Dendritic cell treated with granulocyte-macrophage colony-stimulating factor and Interleukin-4, amounts not matched to agents 40 ng/mL and 50 ng/mL, for 4 days (primary cell): ENCODE measurements at regions not wholly inside any gene's neighbourhood (a gene's known extent, or its start where the extent isn't known, plus 50 kb on each side); places are given as distances from the start of the nearest gene placed in this dataset.

Experiments
- H3K27ac Mint-ChIP-seq: one replicate; pipeline ENCODE4 v1.8.0; 2022; ENCODE audit warnings: mild to moderate bottlenecking, mixed read lengths
- H3K27me3 Mint-ChIP-seq: one replicate; pipeline ENCODE4 v1.8.0; 2022; ENCODE audit warnings: mild to moderate bottlenecking, mixed read lengths
- H3K36me3 Mint-ChIP-seq: one replicate; pipeline ENCODE4 v1.8.0; 2022; ENCODE audit warnings: low read depth, mixed read lengths
- H3K4me1 Mint-ChIP-seq: one replicate; pipeline ENCODE4 v1.8.0; 2022; ENCODE audit warnings: low read depth, mixed read lengths
- H3K4me3 Mint-ChIP-seq: one replicate; pipeline ENCODE4 v1.8.0; 2022; ENCODE audit warnings: mild to moderate bottlenecking, moderate library complexity, mixed read lengths
- H3K9me3 Mint-ChIP-seq: one replicate; pipeline ENCODE4 v1.8.0; 2022; ENCODE audit warnings: mixed read lengths
- intact Hi-C: fragments of 100-400 bp; cut with micrococcal nuclease; formaldehyde crosslinking; loops from one replicate; pipeline ENCODE4 v1.15.0; 2022

GRCh38 chr2:236866542-236867340 lies 218.9 kb upstream of the COPS8 start:
- Mint-ChIP-seq H3K9me3 (peaks cover 31% of the 10 kb centered on the region), H3K27ac (peak overlapping the region; percentile 73), H3K4me3 (no peak overlapping the region), H3K36me3 (peaks cover 25% of the 10 kb centered on the region), H3K27me3 (peaks cover 9% of the 10 kb centered on the region), H3K4me1 (peaks cover 43% of the 10 kb centered on the region)
- intact Hi-C loops = no loop called here

GRCh38 chr2:236867441-236868260 lies 218.0 kb upstream of the COPS8 start:
- peaks cover 25% of the 10 kb centered on the region for H3K36me3 Mint-ChIP-seq
- H3K4me3 Mint-ChIP-seq = no peak overlapping the region
- peaks cover 31% of the 10 kb centered on the region for H3K9me3 Mint-ChIP-seq
- intact Hi-C loops = no loop called here
- peaks cover 52% of the 10 kb centered on the region for H3K4me1 Mint-ChIP-seq
- H3K27me3 Mint-ChIP-seq = peaks cover under 1% of the 10 kb centered on the region
- peak overlapping the region; percentile 27 for H3K27ac Mint-ChIP-seq

- intact Hi-C loops = loop anchor here (10.0 kb wide), 1 partner anchor 156 kb away; no protein-coding TSS in a partner anchor
- peaks cover 65% of the 10 kb centered on the region for H3K4me1 Mint-ChIP-seq
These were observed 215.3 kb upstream of the COPS8 start for GRCh38 chr2:236870370-236870769.

GRCh38 chr2:236871500-236872001 lies 214.1 kb upstream of the COPS8 start:
- H3K9me3 Mint-ChIP-seq = peaks cover under 1% of the 10 kb centered on the region

More at GRCh38 chr2:236870370-236870769, 215.3 kb upstream of the COPS8 start:
- peaks cover 13% of the 10 kb centered on the region for H3K9me3 Mint-ChIP-seq
- H3K27me3 Mint-ChIP-seq = peaks cover 6% of the 10 kb centered on the region
- H3K36me3 Mint-ChIP-seq = peaks cover 11% of the 10 kb centered on the region
- H3K4me3 Mint-ChIP-seq = no peak overlapping the region
- H3K27ac Mint-ChIP-seq = no peak overlapping the region

GRCh38 chr2:236872015-236872414 lies 213.7 kb upstream of the COPS8 start:
- peaks cover 17% of the 10 kb centered on the region for H3K27me3 Mint-ChIP-seq
- peak overlapping the region; percentile 86 for H3K27ac Mint-ChIP-seq
- no peak overlapping the region for H3K4me3 Mint-ChIP-seq
- no peaks in the 10 kb centered on the region for H3K9me3 Mint-ChIP-seq
- intact Hi-C loops = loop anchor here (10.0 kb wide), 1 partner anchor 157 kb away; no protein-coding TSS in a partner anchor
- H3K4me1 Mint-ChIP-seq = peaks cover 57% of the 10 kb centered on the region
- no peaks in the 10 kb centered on the region for H3K36me3 Mint-ChIP-seq

More at GRCh38 chr2:236871500-236872001, 214.1 kb upstream of the COPS8 start:
- intact Hi-C loops = loop anchor here (1.0 to 10.0 kb wide), 2 partner anchors 83 to 157 kb away; no protein-coding TSS in a partner anchor
- no peaks in the 10 kb centered on the region for H3K36me3 Mint-ChIP-seq
- H3K27me3 Mint-ChIP-seq = peaks cover 16% of the 10 kb centered on the region
- H3K4me3 Mint-ChIP-seq = no peak overlapping the region
- H3K27ac Mint-ChIP-seq = peak overlapping the region; percentile 86
- peaks cover 62% of the 10 kb centered on the region for H3K4me1 Mint-ChIP-seq

GRCh38 chr2:236872981-236873380 lies 212.7 kb upstream of the COPS8 start:
- H3K4me3 Mint-ChIP-seq = no peak overlapping the region
- H3K27me3 Mint-ChIP-seq = peaks cover 17% of the 10 kb centered on the region
- H3K4me1 Mint-ChIP-seq = peaks cover 48% of the 10 kb centered on the region
- H3K36me3 Mint-ChIP-seq = no peaks in the 10 kb centered on the region
- H3K27ac Mint-ChIP-seq = no peak overlapping the region
- no peaks in the 10 kb centered on the region for H3K9me3 Mint-ChIP-seq
- intact Hi-C loops = loop anchor here (10.0 kb wide), 1 partner anchor 158 kb away; no protein-coding TSS in a partner anchor

- intact Hi-C loops = loop anchor here (10.0 kb wide), 1 partner anchor 159 kb away; no protein-coding TSS in a partner anchor
- Mint-ChIP-seq H3K36me3 (no peaks in the 10 kb centered on the region), H3K27ac (no peak overlapping the region), H3K9me3 (no peaks in the 10 kb centered on the region), H3K27me3 (peaks cover 17% of the 10 kb centered on the region), H3K4me1 (peaks cover 47% of the 10 kb centered on the region), H3K4me3 (no peak overlapping the region)
These were observed 212.1 kb upstream of the COPS8 start for GRCh38 chr2:236873636-236874035.

GRCh38 chr2:236874866-236875481 lies 210.7 kb upstream of the COPS8 start:
- Mint-ChIP-seq H3K36me3 (no peaks in the 10 kb centered on the region), H3K4me1 (peaks cover 42% of the 10 kb centered on the region), H3K9me3 (no peaks in the 10 kb centered on the region), H3K27me3 (peaks cover 21% of the 10 kb centered on the region), H3K4me3 (no peak overlapping the region), H3K27ac (no peak overlapping the region)
- intact Hi-C loops = loop anchor here (10.0 kb wide), 1 partner anchor 160 kb away; no protein-coding TSS in a partner anchor

- H3K4me1 Mint-ChIP-seq = peaks cover 33% of the 10 kb centered on the region
These were observed 209.7 kb upstream of the COPS8 start for GRCh38 chr2:236875906-236876505.

GRCh38 chr2:236876642-236877041 lies 209.0 kb upstream of the COPS8 start:
- no peaks in the 10 kb centered on the region for H3K9me3 Mint-ChIP-seq
- H3K4me1 Mint-ChIP-seq = peaks cover 28% of the 10 kb centered on the region
- H3K27ac Mint-ChIP-seq = no peak overlapping the region
- H3K4me3 Mint-ChIP-seq = no peak overlapping the region
- intact Hi-C loops = loop anchor here (10.0 kb wide), 1 partner anchor 162 kb away; no protein-coding TSS in a partner anchor
- peaks cover 27% of the 10 kb centered on the region for H3K27me3 Mint-ChIP-seq
- no peaks in the 10 kb centered on the region for H3K36me3 Mint-ChIP-seq

More at GRCh38 chr2:236875906-236876505, 209.7 kb upstream of the COPS8 start:
- Mint-ChIP-seq H3K36me3 (no peaks in the 10 kb centered on the region), H3K9me3 (no peaks in the 10 kb centered on the region), H3K27me3 (peaks cover 25% of the 10 kb centered on the region), H3K4me3 (no peak overlapping the region), H3K27ac (no peak overlapping the region)
- intact Hi-C loops = loop anchor here (10.0 kb wide), 1 partner anchor 161 kb away; no protein-coding TSS in a partner anchor

GRCh38 chr2:236877972-236878371 lies 207.7 kb upstream of the COPS8 start:
- intact Hi-C loops = loop anchor here (10.0 kb wide), 1 partner anchor 163 kb away; no protein-coding TSS in a partner anchor
- Mint-ChIP-seq H3K4me3 (no peak overlapping the region), H3K36me3 (no peaks in the 10 kb centered on the region), H3K27ac (no peak overlapping the region), H3K27me3 (peaks cover 29% of the 10 kb centered on the region), H3K9me3 (peaks cover 9% of the 10 kb centered on the region), H3K4me1 (peaks cover 15% of the 10 kb centered on the region)

GRCh38 chr2:236879416-236879963 lies 206.2 kb upstream of the COPS8 start:
- Mint-ChIP-seq H3K36me3 (no peaks in the 10 kb centered on the region), H3K9me3 (peaks cover 9% of the 10 kb centered on the region), H3K4me3 (no peak overlapping the region), H3K27me3 (peaks cover 29% of the 10 kb centered on the region), H3K27ac (no peak overlapping the region), H3K4me1 (peaks cover 13% of the 10 kb centered on the region)
- intact Hi-C loops = loop anchor here (10.0 kb wide), 1 partner anchor 165 kb away; no protein-coding TSS in a partner anchor
